ENCODE measurements at regions not wholly inside any gene's neighbourhood (a gene's known extent, or its start where the extent isn't known, plus 50 kb on each side); places are given as distances from the start of the nearest gene placed in this dataset.
A peak's percentile ranks its signal among the peaks of the same experiment; 100 is the strongest.

GRCh38 chr2:64908406-64908805 lies 80.8 kb upstream of the SLC1A4 start:
- H3K27me3 ChIP-seq, result no peaks in the 10 kb centered on the region
- H3K36me3 ChIP-seq, result no peaks in the 10 kb centered on the region
- ATAC-seq (no peak), DNase-seq (no peak)
- intact Hi-C loops (cut with DNase I), result no loop called here
- H3K9me3 ChIP-seq, result no peaks in the 10 kb centered on the region
- H3K4me1 ChIP-seq, result peaks cover 21% of the 10 kb centered on the region
- TF ChIP-seq, protein P1, sequence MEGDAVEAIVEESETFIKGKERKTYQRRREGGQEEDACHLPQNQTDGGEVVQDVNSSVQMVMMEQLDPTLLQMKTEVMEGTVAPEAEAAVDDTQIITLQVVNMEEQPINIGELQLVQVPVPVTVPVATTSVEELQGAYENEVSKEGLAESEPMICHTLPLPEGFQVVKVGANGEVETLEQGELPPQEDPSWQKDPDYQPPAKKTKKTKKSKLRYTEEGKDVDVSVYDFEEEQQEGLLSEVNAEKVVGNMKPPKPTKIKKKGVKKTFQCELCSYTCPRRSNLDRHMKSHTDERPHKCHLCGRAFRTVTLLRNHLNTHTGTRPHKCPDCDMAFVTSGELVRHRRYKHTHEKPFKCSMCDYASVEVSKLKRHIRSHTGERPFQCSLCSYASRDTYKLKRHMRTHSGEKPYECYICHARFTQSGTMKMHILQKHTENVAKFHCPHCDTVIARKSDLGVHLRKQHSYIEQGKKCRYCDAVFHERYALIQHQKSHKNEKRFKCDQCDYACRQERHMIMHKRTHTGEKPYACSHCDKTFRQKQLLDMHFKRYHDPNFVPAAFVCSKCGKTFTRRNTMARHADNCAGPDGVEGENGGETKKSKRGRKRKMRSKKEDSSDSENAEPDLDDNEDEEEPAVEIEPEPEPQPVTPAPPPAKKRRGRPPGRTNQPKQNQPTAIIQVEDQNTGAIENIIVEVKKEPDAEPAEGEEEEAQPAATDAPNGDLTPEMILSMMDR (IDR thresholded peaks at IDR 0.05), result no peak
- no peak overlapping the region for H3K4me3 ChIP-seq
- no peak overlapping the region for H3K27ac ChIP-seq

- TF ChIP-seq, protein P1 (IDR thresholded peaks at IDR 0.05), result no peak
- Histone ChIP-seq H3K4me3 (no peak overlapping the region), H3K27me3 (no peaks in the 10 kb centered on the region), H3K4me1 (peaks cover 3% of the 10 kb centered on the region), H3K36me3 (no peaks in the 10 kb centered on the region), H3K27ac (no peak overlapping the region), H3K9me3 (no peaks in the 10 kb centered on the region)
- ATAC-seq, result no peak
- intact Hi-C loops (cut with DNase I), result no loop called here
- no peak for DNase-seq
Observed at GRCh38 chr2:64910523-64910922, 78.7 kb upstream of the SLC1A4 start.

DNA sequence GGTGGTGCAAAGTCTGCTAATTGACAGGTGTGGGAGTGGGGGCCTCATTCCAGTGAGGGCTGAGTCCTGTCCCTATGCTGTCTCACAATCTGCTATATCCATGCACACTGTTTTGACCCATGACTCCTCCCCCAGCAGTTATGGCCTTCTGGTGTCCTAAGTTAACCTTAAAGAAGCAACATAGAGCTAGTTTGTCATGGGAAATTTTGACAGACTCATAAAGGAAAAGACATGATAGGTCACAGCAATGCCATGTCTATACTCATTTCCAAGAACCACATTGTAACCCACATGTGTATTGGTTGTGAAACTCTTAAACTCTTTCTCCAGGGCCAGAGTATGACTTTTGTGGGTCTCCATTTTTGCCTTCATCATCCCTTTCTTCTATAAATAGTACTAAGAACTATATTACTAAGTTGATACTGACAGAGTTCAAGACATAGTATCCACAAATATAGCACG lies 78.2 kb upstream of the SLC1A4 start:
- Histone ChIP-seq H3K4me3 (no peak overlapping the region), H3K9me3 (no peaks in the 10 kb centered on the region)
- intact Hi-C loops (cut with DNase I), result no loop called here

DNA sequence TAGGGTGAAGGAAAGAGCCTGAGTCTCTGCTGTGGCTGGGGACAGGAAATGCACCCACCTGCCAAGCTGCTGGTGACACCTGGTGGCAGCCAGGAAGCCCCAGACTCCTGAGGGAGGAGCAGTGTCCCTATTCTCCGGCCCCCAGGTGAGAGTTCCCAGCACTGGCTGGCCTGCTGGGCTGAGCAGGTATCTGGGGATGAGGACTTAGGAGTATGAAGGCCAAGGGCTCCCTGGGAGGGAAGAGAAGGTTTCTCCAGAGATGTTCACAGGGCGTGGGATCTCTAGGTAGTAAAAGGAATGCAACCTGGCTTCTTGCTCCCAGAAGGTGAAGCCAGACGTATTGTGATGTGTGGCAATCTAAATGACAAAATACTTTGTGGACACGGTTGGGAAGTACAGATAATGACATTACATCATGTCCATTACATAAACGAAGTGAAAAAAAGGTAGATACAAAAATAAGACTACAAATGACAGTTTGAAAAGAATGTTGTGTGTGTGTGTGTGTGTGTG lies 75.8 kb upstream of the SLC1A4 start:
- Histone ChIP-seq H3K9me3 (no peaks in the 10 kb centered on the region), H3K36me3 (no peaks in the 10 kb centered on the region), H3K4me1 (peaks cover 5% of the 10 kb centered on the region), H3K4me3 (no peak overlapping the region), H3K27ac (no peak overlapping the region), H3K27me3 (no peaks in the 10 kb centered on the region)
- DNase-seq (no peak), ATAC-seq (no peak)
- TF ChIP-seq, protein P1 (IDR thresholded peaks at IDR 0.05), result peak; percentile 10
- intact Hi-C loops (cut with DNase I), result no loop called here

More for the DNA sequence above, 78.2 kb upstream of the SLC1A4 start:
- DNase-seq (no peak), ATAC-seq (no peak)
- TF ChIP-seq, protein P1 (IDR thresholded peaks at IDR 0.05), result no peak
- no peaks in the 10 kb centered on the region for H3K4me1 ChIP-seq
- H3K27ac ChIP-seq, result no peak overlapping the region
- H3K27me3 ChIP-seq, result no peaks in the 10 kb centered on the region
- no peaks in the 10 kb centered on the region for H3K36me3 ChIP-seq

DNA sequence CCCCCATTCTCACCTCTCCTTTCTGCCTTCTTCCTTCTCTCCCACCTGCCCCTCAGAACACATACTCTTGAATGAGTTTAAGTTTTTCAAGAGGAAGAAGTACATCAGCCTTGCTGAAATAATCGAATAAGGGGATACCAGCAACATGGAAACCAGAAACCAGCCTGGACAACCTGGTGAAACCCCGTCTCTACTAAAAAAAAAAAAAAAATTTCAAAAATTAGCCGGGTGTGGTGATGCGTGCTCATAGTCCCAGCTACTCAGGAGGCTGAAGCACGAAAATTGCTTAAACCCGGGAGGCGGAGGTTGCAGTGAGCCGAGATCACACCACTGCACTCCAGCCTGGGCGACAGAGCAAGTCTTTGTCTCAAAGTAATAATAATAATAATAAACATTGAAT lies 75.0 kb upstream of the SLC1A4 start:
- peaks cover 7% of the 10 kb centered on the region for H3K4me1 ChIP-seq
- no peak overlapping the region for H3K4me3 ChIP-seq
- no peak for DNase-seq
- H3K27me3 ChIP-seq, result no peaks in the 10 kb centered on the region
- H3K9me3 ChIP-seq, result no peaks in the 10 kb centered on the region
- TF ChIP-seq, protein P1 (IDR thresholded peaks at IDR 0.05), result no peak
- intact Hi-C loops (cut with DNase I), result no loop called here
- no peaks in the 10 kb centered on the region for H3K36me3 ChIP-seq
- ATAC-seq, result no peak
- no peak overlapping the region for H3K27ac ChIP-seq

Measured in upper lobe of right lung (tissue), 1 donor.